ENCODE measurements at regions not wholly inside any gene's neighbourhood (a gene's known extent, or its start where the extent isn't known, plus 50 kb on each side); places are given as distances from the start of the nearest gene placed in this dataset.

- POLR2A ChIA-PET (ENCODE audit: low non-redundant PET) = no interaction called here
- H3K27ac ChIP-seq = no peak overlapping the region
- TF ChIP-seq CTCF (conservative IDR thresholded peaks at IDR 0.05; ENCODE audit: low read depth) = no peak
- CTCF ChIA-PET = no interaction called here
- no peak for DNase-seq (ENCODE audit: low spot score)
Observed at GRCh38 chr5:8070138-8070537, 201.2 kb downstream of the MTRR start.

- no peak for DNase-seq (ENCODE audit: low spot score)
- no peak overlapping the region for H3K27ac ChIP-seq
- no peak for TF ChIP-seq CTCF (conservative IDR thresholded peaks at IDR 0.05; ENCODE audit: low read depth)
- CTCF ChIA-PET = no interaction called here
- POLR2A ChIA-PET (ENCODE audit: low non-redundant PET) = no interaction called here
Observed at GRCh38 chr5:8079056-8079455, 210.1 kb downstream of the MTRR start.

- ChIA-PET POLR2A (ENCODE audit: low non-redundant PET) (no interaction called here), CTCF (no interaction called here)
- H3K27ac ChIP-seq = no peak overlapping the region
- DNase-seq (ENCODE audit: low spot score) = no peak
- no peak for TF ChIP-seq CTCF (conservative IDR thresholded peaks at IDR 0.05; ENCODE audit: low read depth)
Observed at GRCh38 chr5:8081179-8081578, 212.2 kb downstream of the MTRR start.

GRCh38 chr5:8093669-8094068 is 224.7 kb downstream of the MTRR start:
- CTCF ChIA-PET = no interaction called here
- DNase-seq (ENCODE audit: low spot score) = no peak
- no peak overlapping the region for H3K27ac ChIP-seq
- no peak for TF ChIP-seq CTCF (conservative IDR thresholded peaks at IDR 0.05; ENCODE audit: low read depth)
- POLR2A ChIA-PET (ENCODE audit: low non-redundant PET) = no interaction called here

GRCh38 chr5:8094304-8094703 is 225.4 kb downstream of the MTRR start:
- DNase-seq (ENCODE audit: low spot score) = no peak
- no peak for TF ChIP-seq CTCF (conservative IDR thresholded peaks at IDR 0.05; ENCODE audit: low read depth)
- ChIA-PET CTCF (no interaction called here), POLR2A (ENCODE audit: low non-redundant PET) (no interaction called here)
- no peak overlapping the region for H3K27ac ChIP-seq

- ChIA-PET POLR2A (ENCODE audit: low non-redundant PET) (no interaction called here), CTCF (no interaction called here)
- no peak overlapping the region for H3K27ac ChIP-seq
- DNase-seq (ENCODE audit: low spot score) = no peak
- no peak for TF ChIP-seq CTCF (conservative IDR thresholded peaks at IDR 0.05; ENCODE audit: low read depth)
Observed at GRCh38 chr5:8097146-8097545, 228.2 kb downstream of the MTRR start.

- DNase-seq (ENCODE audit: low spot score) = no peak
- no peak overlapping the region for H3K27ac ChIP-seq
- CTCF ChIA-PET = no interaction called here
- POLR2A ChIA-PET (ENCODE audit: low non-redundant PET) = no interaction called here
- TF ChIP-seq CTCF (conservative IDR thresholded peaks at IDR 0.05; ENCODE audit: low read depth) = no peak
Observed at GRCh38 chr5:8098081-8098480, 229.1 kb downstream of the MTRR start.
